Esophagus squamous epithelium (tissue), 5 donors: ENCODE measurements at regions not wholly inside any gene's neighbourhood (a gene's known extent, or its start where the extent isn't known, plus 50 kb on each side); places are given as distances from the start of the nearest gene placed in this dataset.
"Not testable (repeated sequence)": the region's sequence is repeated elsewhere in the genome, so short reads cannot be mapped to it uniquely, and the experiment has no call there.

Experiments
- DNase-seq: peaks from one replicate; lab custom pipeline; 2025; lab: John Stamatoyannopoulos, UW
- H3K27ac ChIP-seq, 4 donors: fragments of 200-600 bp; sonication (generic); one replicate each; pipeline ENCODE4 v1.5.1; 2016 to 2019; ENCODE audit warnings: mild to moderate bottlenecking in 1 of 4
- H3K27me3 ChIP-seq, 4 donors: fragments of 200-600 bp; sonication (generic); 1 replicate in 3 of 4; 2 replicates in 1 of 4; pipeline versions ENCODE4 v1.5.1 to v1.6.0; 2017 to 2021; ENCODE audit warnings: antibody characterized with exemption in 1 of 4
- H3K36me3 ChIP-seq, 3 donors: fragments of 200-600 bp; sonication (generic); one replicate each; pipeline ENCODE4 v1.5.1; 2016 to 2019
- H3K4me1 ChIP-seq, 3 donors: fragments of 200-600 bp; sonication (generic); one replicate each; pipeline ENCODE4 v1.5.1; 2017 to 2019
- H3K4me3 ChIP-seq, 4 donors: fragments of 200-600 bp; sonication (generic); 1 replicate in 3 of 4; 2 replicates in 1 of 4; pipeline ENCODE4 v1.5.1; 2016 to 2019; ENCODE audit warnings: mild to moderate bottlenecking in 2 of 4, moderate library complexity in 1 of 4
- H3K9me3 ChIP-seq, 3 donors: fragments of 200-600 bp; sonication (generic); one replicate each; pipeline ENCODE4 v1.5.1; 2016 to 2019
- POLR2A ChIP-seq, 4 donors: fragments of 450-650 bp; IDR thresholded peaks; one replicate each; pipeline ENCODE4 v1.6.1; 2017; ENCODE audit warnings: antibody characterized with exemption in 4 of 4, mild to moderate bottlenecking in 4 of 4, moderate library complexity in 3 of 4
- WGBS, 2 donors: methylation state at CpG; one replicate each; pipeline ENCODE4 v1.1.5; 2018; 5-methylcytosine and 5-hydroxymethylcytosine counted together
- intact Hi-C: fragments of 100-400 bp; cut with DNase I; formaldehyde crosslinking; loops from one replicate; pipeline ENCODE4 v1.15.0; 2022
- TF ChIP-seq, protein P1 (sequence below), 6 experiments: fragments of 450-650 bp in 4 of 6; fragments of 200-600 bp in 2 of 6; sonication (generic) in 2 of 6; IDR thresholded peaks; one replicate each; pipeline ENCODE4 v1.5.1; 2016 to 2019; ENCODE audit warnings: antibody characterized with exemption in 6 of 6, mild to moderate bottlenecking in 4 of 6, moderate library complexity in 4 of 6
- donor health status: DM: yes; HTN: yes; CAD: no.

DNA sequence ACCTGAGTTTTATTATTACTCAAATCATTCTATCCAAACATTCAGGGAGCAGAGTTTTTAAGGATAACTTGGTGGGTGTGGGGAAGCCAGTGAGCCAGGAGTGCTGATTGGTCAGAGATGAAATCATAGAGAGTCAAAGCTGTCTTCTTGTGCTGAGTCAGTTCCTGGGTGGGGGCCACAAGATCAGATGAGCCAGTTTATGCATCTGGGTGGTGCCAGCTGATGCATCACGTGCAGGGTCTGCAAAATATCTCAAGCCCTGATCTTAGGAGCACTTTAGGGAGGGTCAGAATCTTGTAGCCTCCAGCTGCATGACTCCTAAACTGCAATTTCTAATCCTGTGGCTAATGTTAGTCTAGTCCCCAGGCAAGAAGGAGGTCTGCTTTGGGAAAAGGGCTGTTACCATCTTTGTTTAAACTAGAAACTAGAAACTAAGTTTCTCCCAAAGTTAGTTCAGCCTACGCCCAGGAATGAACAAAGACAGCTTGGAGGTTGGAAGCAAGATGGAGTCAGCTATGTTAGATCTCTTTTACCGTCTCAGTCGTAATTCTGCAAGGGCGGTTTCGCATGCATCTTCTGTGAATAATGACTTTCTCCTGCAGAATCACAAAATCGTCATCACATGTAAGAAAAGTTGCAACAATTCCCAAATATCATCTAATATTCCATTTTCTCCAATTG is 97.5 kb downstream of the ZNF664 start:
- H3K27me3 ChIP-seq, H3K4me3 ChIP-seq, DNase-seq, H3K27ac ChIP-seq, intact Hi-C loops, H3K36me3 ChIP-seq, H3K4me1 ChIP-seq: not testable (repeated sequence)
- WGBS, 2 donors: 72 to 81% methylated on average over 7 of the region's 7 CpGs
- H3K9me3 ChIP-seq: peaks cover 0 to 12% (median 11%) of the 10 kb centered on the region in 3 donors

DNA sequence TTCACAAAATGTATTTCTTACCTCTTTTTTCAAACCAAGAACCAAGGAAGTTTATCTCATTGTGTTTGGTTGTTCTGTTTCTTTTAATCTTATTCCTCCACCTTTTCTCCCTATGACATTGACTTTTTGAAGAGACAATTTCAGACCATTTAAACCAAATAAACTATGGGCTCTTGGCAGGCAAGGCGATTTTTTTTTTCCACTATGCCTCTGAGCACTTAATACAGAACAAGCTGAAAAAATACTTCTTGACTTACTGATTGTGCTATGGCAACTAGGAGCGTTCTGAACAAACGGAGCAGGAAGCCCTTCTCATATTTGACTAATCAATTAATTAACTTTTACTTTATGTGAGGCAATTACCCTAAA is 98.0 kb downstream of the ZNF664 start:
- H3K36me3 ChIP-seq: no peaks in the 10 kb centered on the region
- peaks cover 0 to 12% (median 7%) of the 10 kb centered on the region in 3 donors for H3K9me3 ChIP-seq
- intact Hi-C loops: no loop called here
- H3K4me1 ChIP-seq: no peaks in the 10 kb centered on the region
- H3K27me3 ChIP-seq: no peaks in the 10 kb centered on the region
- DNase-seq: no peak
- WGBS, 2 donors: 52 to 57% methylated on average over 3 of the region's 3 CpGs
- no peak for TF ChIP-seq POLR2A (IDR thresholded peaks at IDR 0.05)
- TF ChIP-seq, protein P1, sequence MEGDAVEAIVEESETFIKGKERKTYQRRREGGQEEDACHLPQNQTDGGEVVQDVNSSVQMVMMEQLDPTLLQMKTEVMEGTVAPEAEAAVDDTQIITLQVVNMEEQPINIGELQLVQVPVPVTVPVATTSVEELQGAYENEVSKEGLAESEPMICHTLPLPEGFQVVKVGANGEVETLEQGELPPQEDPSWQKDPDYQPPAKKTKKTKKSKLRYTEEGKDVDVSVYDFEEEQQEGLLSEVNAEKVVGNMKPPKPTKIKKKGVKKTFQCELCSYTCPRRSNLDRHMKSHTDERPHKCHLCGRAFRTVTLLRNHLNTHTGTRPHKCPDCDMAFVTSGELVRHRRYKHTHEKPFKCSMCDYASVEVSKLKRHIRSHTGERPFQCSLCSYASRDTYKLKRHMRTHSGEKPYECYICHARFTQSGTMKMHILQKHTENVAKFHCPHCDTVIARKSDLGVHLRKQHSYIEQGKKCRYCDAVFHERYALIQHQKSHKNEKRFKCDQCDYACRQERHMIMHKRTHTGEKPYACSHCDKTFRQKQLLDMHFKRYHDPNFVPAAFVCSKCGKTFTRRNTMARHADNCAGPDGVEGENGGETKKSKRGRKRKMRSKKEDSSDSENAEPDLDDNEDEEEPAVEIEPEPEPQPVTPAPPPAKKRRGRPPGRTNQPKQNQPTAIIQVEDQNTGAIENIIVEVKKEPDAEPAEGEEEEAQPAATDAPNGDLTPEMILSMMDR (IDR thresholded peaks at IDR 0.05): no peak
- H3K27ac ChIP-seq: no peak overlapping the region
- no peak overlapping the region for H3K4me3 ChIP-seq

DNA sequence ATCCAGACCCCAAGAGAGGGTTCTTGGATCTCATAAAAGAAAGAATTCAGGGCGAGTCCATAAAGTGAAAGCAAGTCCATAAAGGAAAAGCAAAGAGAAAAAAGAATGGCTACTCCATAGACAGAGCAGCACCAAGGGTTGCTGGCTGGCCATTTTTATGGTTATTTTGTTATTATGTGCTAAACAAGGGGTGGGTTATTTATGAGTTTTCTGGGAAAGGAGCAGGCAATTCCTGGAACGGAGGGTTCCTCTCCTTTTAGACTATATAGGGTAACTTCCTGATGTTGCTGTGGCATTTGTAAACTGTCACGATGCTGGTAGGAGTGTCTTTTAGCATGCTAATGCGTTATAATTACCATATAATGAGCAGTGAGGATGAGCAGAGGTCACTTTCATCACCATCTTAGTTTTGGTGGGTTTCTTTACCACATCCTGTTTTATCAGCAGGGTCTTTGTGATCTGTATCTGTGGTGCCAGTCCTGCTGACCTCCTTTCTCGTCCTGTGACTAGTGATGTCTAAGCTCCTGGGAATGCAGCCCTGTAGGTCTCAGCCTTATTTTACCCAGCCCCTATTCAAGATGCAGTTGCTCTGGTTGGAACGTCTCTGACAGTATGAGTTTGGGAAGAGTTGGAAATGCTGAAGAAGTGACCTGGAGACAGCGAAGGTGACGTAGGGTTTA is 100.5 kb downstream of the ZNF664 start:
- Histone ChIP-seq H3K27me3 (no peaks in the 10 kb centered on the region), H3K4me3 (no peak overlapping the region), H3K27ac (no peak overlapping the region), H3K9me3 (no peaks in the 10 kb centered on the region), H3K36me3 (no peaks in the 10 kb centered on the region), H3K4me1 (no peaks in the 10 kb centered on the region)
- no peak for DNase-seq
- intact Hi-C loops: no loop called here
- 63 to 73% methylated on average over 7 of the region's 8 CpGs for WGBS, 2 donors
- no peak for TF ChIP-seq POLR2A (IDR thresholded peaks at IDR 0.05)
- TF ChIP-seq, protein P1 (IDR thresholded peaks at IDR 0.05): no peak

DNA sequence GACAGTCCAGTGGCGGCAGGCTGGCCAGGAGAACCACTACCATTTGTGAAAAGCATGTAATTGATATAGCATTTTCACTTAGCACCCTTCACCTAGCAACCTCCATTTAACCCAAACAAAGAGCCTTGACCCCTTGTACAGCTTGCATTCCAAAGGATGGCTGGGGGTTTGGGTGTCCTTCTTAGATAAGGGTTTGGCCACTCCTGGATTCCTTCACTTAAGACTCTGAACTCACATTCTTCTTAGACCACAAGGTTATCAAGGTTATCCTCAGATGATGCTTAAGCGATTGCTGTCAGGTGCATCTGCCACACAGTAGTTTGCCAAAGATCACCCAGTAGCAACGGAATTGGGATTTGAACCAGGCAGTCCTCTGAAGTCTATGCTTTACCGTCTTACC is 102.8 kb downstream of the ZNF664 start:
- Histone ChIP-seq H3K27ac (no peak overlapping the region), H3K4me1 (no peaks in the 10 kb centered on the region), H3K36me3 (no peaks in the 10 kb centered on the region), H3K9me3 (no peaks in the 10 kb centered on the region), H3K27me3 (no peaks in the 10 kb centered on the region), H3K4me3 (no peak overlapping the region)
- intact Hi-C loops: no loop called here
- WGBS, 2 donors: 79 to 83% methylated on average over 4 of the region's 4 CpGs
- TF ChIP-seq, protein P1 (IDR thresholded peaks at IDR 0.05): no peak
- no peak for TF ChIP-seq POLR2A (IDR thresholded peaks at IDR 0.05)
- no peak for DNase-seq

DNA sequence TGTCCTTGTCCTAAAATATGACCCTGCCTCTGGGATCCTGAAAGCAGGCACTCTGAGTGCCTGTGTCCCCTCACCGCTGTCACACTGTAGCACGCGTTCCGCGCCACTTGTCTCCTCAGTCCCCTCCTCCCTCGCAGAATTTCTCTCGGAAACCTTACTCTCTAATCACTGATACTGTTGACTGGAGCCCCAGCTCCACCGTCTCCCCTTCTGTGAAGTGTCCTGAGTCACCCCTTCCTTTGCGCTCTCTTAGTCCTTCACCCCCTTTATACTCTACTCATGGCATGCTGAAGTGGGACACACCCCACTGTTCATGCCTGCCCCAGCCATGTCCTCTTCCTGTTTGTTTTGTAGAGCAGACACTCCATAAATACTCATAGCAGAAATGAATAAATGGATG is 104.7 kb downstream of the ZNF664 start:
- intact Hi-C loops: no loop called here
- Histone ChIP-seq H3K9me3 (no peaks in the 10 kb centered on the region), H3K27me3 (no peaks in the 10 kb centered on the region), H3K4me1 (no peaks in the 10 kb centered on the region), H3K36me3 (no peaks in the 10 kb centered on the region), H3K27ac (no peak overlapping the region), H3K4me3 (no peak overlapping the region)
- DNase-seq: no peak
- WGBS, 2 donors: 91 to 95% methylated on average over 9 of the region's 9 CpGs
- TF ChIP-seq, protein P1 (IDR thresholded peaks at IDR 0.05): no peak
- TF ChIP-seq POLR2A (IDR thresholded peaks at IDR 0.05): no peak
